ENCODE measurements at regions not wholly inside any gene's neighbourhood (a gene's known extent, or its start where the extent isn't known, plus 50 kb on each side); places are given as distances from the start of the nearest gene placed in this dataset.
"Not testable (repeated sequence)": the region's sequence is repeated elsewhere in the genome, so short reads cannot be mapped to it uniquely, and the experiment has no call there.

GRCh38 chr4:128535510-128535909 is 247.9 kb upstream of the PGRMC2 start:
- not testable (repeated sequence) for TF ChIP-seq CTCF (IDR thresholded peaks at IDR 0.05); EZH2 (IDR thresholded peaks at IDR 0.05; ENCODE audit: borderline replicate concordance, insufficient read depth, low read depth, low read length, poor library complexity, severe bottlenecking)
